Astrocyte (in vitro differentiated cells and primary cell): ENCODE measurements at regions not wholly inside any gene's neighbourhood (a gene's known extent, or its start where the extent isn't known, plus 50 kb on each side); places are given as distances from the start of the nearest gene placed in this dataset.

Experiments used
- DNase-seq: peaks from one replicate; pipeline ENCODE4 v3.0.0-alpha.2; 2010; ENCODE audit warnings: low read depth
- FAIRE-seq: peaks from 2 replicates; lab custom pipeline; 2011; peaks lifted over from hg19 to GRCh38; lab: Jason Lieb, UNC
- H2AFZ ChIP-seq: 2 replicates; pipeline ENCODE4 v1.6.0; 2012; ENCODE audit warnings: low read depth, low read length, inconsistent platforms
- H3K27ac ChIP-seq: 2 replicates; pipeline ENCODE4 v1.5.1; 2011; ENCODE audit warnings: low read depth, low read length, inconsistent platforms
- H3K27me3 ChIP-seq: 2 replicates; pipeline ENCODE4 v1.6.0; 2011; ENCODE audit warnings: low read length, inconsistent platforms; ENCODE audit not compliant: insufficient read depth
- H3K36me3 ChIP-seq: 2 replicates; pipeline ENCODE4 v1.5.1; 2011; ENCODE audit warnings: low read length, inconsistent platforms; ENCODE audit not compliant: insufficient read depth
- H3K4me1 ChIP-seq: 2 replicates; pipeline ENCODE4 v1.5.1; 2011; ENCODE audit warnings: low read length, inconsistent platforms; ENCODE audit not compliant: insufficient read depth
- H3K4me2 ChIP-seq: 2 replicates; pipeline ENCODE4 v1.6.0; 2012; ENCODE audit warnings: low read length, inconsistent platforms
- H3K4me3 ChIP-seq: 2 replicates; pipeline ENCODE4 v1.5.1; 2011; ENCODE audit warnings: low read depth, mild to moderate bottlenecking, low read length, inconsistent platforms; ENCODE audit not compliant: insufficient read depth
- H3K79me2 ChIP-seq: 2 replicates; pipeline ENCODE4 v1.6.0; 2012; ENCODE audit warnings: mild to moderate bottlenecking, low read length, inconsistent platforms; ENCODE audit not compliant: insufficient read depth
- H3K9ac ChIP-seq: 2 replicates; pipeline ENCODE4 v1.6.0; 2012; ENCODE audit warnings: mild to moderate bottlenecking, low read length, inconsistent platforms
- H3K9me3 ChIP-seq: 2 replicates; pipeline ENCODE4 v1.5.1; 2012; ENCODE audit warnings: low read depth, mild to moderate bottlenecking, low read length, inconsistent platforms; ENCODE audit not compliant: insufficient read depth
- H4K20me1 ChIP-seq: 2 replicates; pipeline ENCODE4 v1.6.0; 2012; ENCODE audit warnings: low read length, inconsistent platforms; ENCODE audit not compliant: insufficient read depth
- H3K27ac Mint-ChIP-seq: one replicate; pipeline ENCODE4 v1.8.0; 2021; ENCODE audit warnings: mild to moderate bottlenecking, mixed read lengths; ENCODE audit not compliant: unreplicated experiment
- H3K27me3 Mint-ChIP-seq: one replicate; pipeline ENCODE4 v1.8.0; 2021; ENCODE audit warnings: low read depth, mixed read lengths; ENCODE audit not compliant: unreplicated experiment
- H3K36me3 Mint-ChIP-seq: one replicate; pipeline ENCODE4 v1.8.0; 2021; ENCODE audit warnings: low read depth, mixed read lengths; ENCODE audit not compliant: unreplicated experiment
- H3K4me1 Mint-ChIP-seq: one replicate; pipeline ENCODE4 v1.8.0; 2021; ENCODE audit warnings: low read depth, mixed read lengths; ENCODE audit not compliant: unreplicated experiment
- H3K4me3 Mint-ChIP-seq: one replicate; pipeline ENCODE4 v1.8.0; 2021; ENCODE audit warnings: mild to moderate bottlenecking, moderate library complexity, mixed read lengths; ENCODE audit not compliant: unreplicated experiment
- H3K9me3 Mint-ChIP-seq: one replicate; pipeline ENCODE4 v1.8.0; 2021; ENCODE audit warnings: mild to moderate bottlenecking, mixed read lengths; ENCODE audit not compliant: unreplicated experiment
- CTCF ChIP-seq: IDR thresholded peaks from 2 replicates; pipeline ENCODE4 v1.5.1; 2011; ENCODE audit warnings: low read depth, mild to moderate bottlenecking, inconsistent platforms, low read length, moderate library complexity; ENCODE audit not compliant: insufficient read depth
- EZH2 ChIP-seq: IDR thresholded peaks from 2 replicates; pipeline ENCODE4 v1.6.1; 2012; ENCODE audit warnings: mild to moderate bottlenecking, low read length, inconsistent platforms; ENCODE audit not compliant: insufficient read depth

GRCh38 chr2:103896182-103896581 is 957.7 kb upstream of the POU3F3 start:
- no peak overlapping the region for H3K4me3 ChIP-seq
- H3K9me3 ChIP-seq, result no peaks in the 10 kb centered on the region
- no peaks in the 10 kb centered on the region for H3K9me3 Mint-ChIP-seq
- TF ChIP-seq EZH2 (no peak), CTCF (no peak)
- H3K27me3 ChIP-seq, result no peaks in the 10 kb centered on the region
- H4K20me1 ChIP-seq, result no peaks in the 10 kb centered on the region
- no peaks in the 10 kb centered on the region for H3K36me3 Mint-ChIP-seq
- no peak overlapping the region for H3K9ac ChIP-seq
- no peak overlapping the region for H3K4me2 ChIP-seq
- H3K27me3 Mint-ChIP-seq, result no peaks in the 10 kb centered on the region
- DNase-seq, result no peak
- H3K27ac ChIP-seq, result no peak overlapping the region
- H3K4me1 ChIP-seq, result no peaks in the 10 kb centered on the region
- no peaks in the 10 kb centered on the region for H3K79me2 ChIP-seq
- H3K36me3 ChIP-seq, result no peaks in the 10 kb centered on the region
- no peak for FAIRE-seq
- H3K4me1 Mint-ChIP-seq, result peaks cover 8% of the 10 kb centered on the region
- H2AFZ ChIP-seq, result no peak overlapping the region
- H3K4me3 Mint-ChIP-seq, result no peak overlapping the region
- H3K27ac Mint-ChIP-seq, result no peak overlapping the region

- Mint-ChIP-seq H3K4me3 (no peak overlapping the region), H3K9me3 (no peaks in the 10 kb centered on the region), H3K27ac (peak overlapping the region; percentile 47), H3K27me3 (no peaks in the 10 kb centered on the region), H3K36me3 (no peaks in the 10 kb centered on the region), H3K4me1 (peaks cover 8% of the 10 kb centered on the region)
- TF ChIP-seq CTCF, result no peak
- no peak for TF ChIP-seq EZH2
- no peak for FAIRE-seq
- no peaks in the 10 kb centered on the region for H3K9me3 ChIP-seq
- H2AFZ ChIP-seq, result no peak overlapping the region
- H3K36me3 ChIP-seq, result no peaks in the 10 kb centered on the region
- H3K4me2 ChIP-seq, result no peak overlapping the region
- H3K79me2 ChIP-seq, result no peaks in the 10 kb centered on the region
- no peaks in the 10 kb centered on the region for H3K4me1 ChIP-seq
- H3K27me3 ChIP-seq, result no peaks in the 10 kb centered on the region
- no peaks in the 10 kb centered on the region for H4K20me1 ChIP-seq
- peak; percentile 39 for DNase-seq
- H3K9ac ChIP-seq, result no peak overlapping the region
- no peak overlapping the region for H3K4me3 ChIP-seq
- no peak overlapping the region for H3K27ac ChIP-seq
These were observed 955.4 kb upstream of the POU3F3 start for GRCh38 chr2:103898561-103898960.

GRCh38 chr2:103902347-103902746 is 951.6 kb upstream of the POU3F3 start:
- Histone ChIP-seq H3K36me3 (no peaks in the 10 kb centered on the region), H2AFZ (no peak overlapping the region), H3K4me1 (no peaks in the 10 kb centered on the region), H3K9me3 (no peaks in the 10 kb centered on the region), H4K20me1 (no peaks in the 10 kb centered on the region), H3K4me3 (no peak overlapping the region), H3K79me2 (no peaks in the 10 kb centered on the region), H3K27ac (no peak overlapping the region), H3K9ac (no peak overlapping the region), H3K27me3 (no peaks in the 10 kb centered on the region), H3K4me2 (no peak overlapping the region)
- peaks cover 8% of the 10 kb centered on the region for H3K4me1 Mint-ChIP-seq
- H3K9me3 Mint-ChIP-seq, result no peaks in the 10 kb centered on the region
- no peak overlapping the region for H3K4me3 Mint-ChIP-seq
- FAIRE-seq, result no peak
- no peaks in the 10 kb centered on the region for H3K27me3 Mint-ChIP-seq
- TF ChIP-seq CTCF (no peak), EZH2 (no peak)
- H3K27ac Mint-ChIP-seq, result no peak overlapping the region
- no peaks in the 10 kb centered on the region for H3K36me3 Mint-ChIP-seq
- no peak for DNase-seq
